Right atrium auricular region (tissue), 2 donors: ENCODE measurements at regions not wholly inside any gene's neighbourhood (a gene's known extent, or its start where the extent isn't known, plus 50 kb on each side); places are given as distances from the start of the nearest gene placed in this dataset.
"Not testable (repeated sequence)": the region's sequence is repeated elsewhere in the genome, so short reads cannot be mapped to it uniquely, and the experiment has no call there.

Experiments
- DNase-seq: peaks from one replicate; pipeline ENCODE4 v3.0.0-alpha.2; 2019; ENCODE audit warnings: low spot score
- H3K27ac ChIP-seq, 2 donors: fragments of 200-600 bp; sonication (generic); 1 replicate in 1 of 2; 2 replicates in 1 of 2; pipeline ENCODE4 v1.5.1; 2016 to 2019
- H3K27me3 ChIP-seq, 2 donors: fragments of 200-600 bp; sonication (generic); one replicate each; pipeline versions ENCODE4 v1.5.1 to v1.6.0; 2017 to 2019
- H3K36me3 ChIP-seq: fragments of 200-600 bp; sonication (generic); one replicate; pipeline ENCODE4 v1.5.1; 2016
- H3K4me1 ChIP-seq, 2 donors: fragments of 200-600 bp; sonication (generic); one replicate each; pipeline versions ENCODE4 v1.5.1 to v1.6.0; 2017 to 2019
- H3K4me3 ChIP-seq, 2 donors: fragments of 200-600 bp; sonication (generic); 1 replicate in 1 of 2; 2 replicates in 1 of 2; pipeline ENCODE4 v1.5.1; 2017 to 2019; ENCODE audit warnings: mild to moderate bottlenecking in 1 of 2, moderate library complexity in 1 of 2
- H3K9me3 ChIP-seq, 2 donors: fragments of 200-600 bp; sonication (generic); one replicate each; pipeline ENCODE4 v1.5.1; 2019
- CTCF ChIP-seq, 2 donors: fragments of 200-600 bp; sonication (generic); IDR thresholded peaks; one replicate each; pipeline ENCODE4 v1.5.1; 2019; ENCODE audit warnings: antibody characterized with exemption in 2 of 2

GRCh38 chr7:6934981-6935380 lies 108.9 kb upstream of the CCZ1B start:
- DNase-seq, result no peak
- Histone ChIP-seq H3K27ac (no peak overlapping the region), H3K36me3 (no peaks in the 10 kb centered on the region), H3K9me3 (no peaks in the 10 kb centered on the region), H3K4me1 (no peaks in the 10 kb centered on the region), H3K27me3 (no peaks in the 10 kb centered on the region), H3K4me3 (no peak overlapping the region)
- no peak for TF ChIP-seq CTCF (IDR thresholded peaks at IDR 0.05)

GRCh38 chr7:6936626-6937025 lies 110.6 kb upstream of the CCZ1B start:
- not testable (repeated sequence) for H3K27me3 ChIP-seq, DNase-seq, H3K4me3 ChIP-seq, H3K27ac ChIP-seq, H3K4me1 ChIP-seq, H3K9me3 ChIP-seq, H3K36me3 ChIP-seq

GRCh38 chr7:6937746-6938145 lies 111.7 kb upstream of the CCZ1B start:
- not testable (repeated sequence) for H3K36me3 ChIP-seq, DNase-seq, H3K27me3 ChIP-seq, H3K27ac ChIP-seq, H3K9me3 ChIP-seq, H3K4me1 ChIP-seq, H3K4me3 ChIP-seq

GRCh38 chr7:6938284-6938683 lies 112.2 kb upstream of the CCZ1B start:
- not testable (repeated sequence) for H3K27me3 ChIP-seq, DNase-seq, H3K4me3 ChIP-seq, H3K36me3 ChIP-seq, H3K27ac ChIP-seq, H3K9me3 ChIP-seq, H3K4me1 ChIP-seq
- TF ChIP-seq CTCF (IDR thresholded peaks at IDR 0.05), result peak in 1 of 2 donors; percentile 60

GRCh38 chr7:6939126-6939525 lies 113.1 kb upstream of the CCZ1B start:
- not testable (repeated sequence) for H3K9me3 ChIP-seq, H3K27ac ChIP-seq, H3K36me3 ChIP-seq, H3K27me3 ChIP-seq, H3K4me3 ChIP-seq, DNase-seq, H3K4me1 ChIP-seq

GRCh38 chr7:6939896-6940295 lies 113.8 kb upstream of the CCZ1B start:
- H3K9me3 ChIP-seq, H3K27ac ChIP-seq, H3K36me3 ChIP-seq, H3K4me1 ChIP-seq, H3K27me3 ChIP-seq, DNase-seq, H3K4me3 ChIP-seq: not testable (repeated sequence)

GRCh38 chr7:6946873-6947272 lies 120.8 kb upstream of the CCZ1B start:
- H3K4me1 ChIP-seq, H3K9me3 ChIP-seq, DNase-seq, H3K27ac ChIP-seq, H3K36me3 ChIP-seq, H3K4me3 ChIP-seq, H3K27me3 ChIP-seq: not testable (repeated sequence)

- H3K9me3 ChIP-seq, H3K27ac ChIP-seq, H3K36me3 ChIP-seq, H3K27me3 ChIP-seq, H3K4me3 ChIP-seq, H3K4me1 ChIP-seq, DNase-seq: not testable (repeated sequence)
Observed at GRCh38 chr7:6950231-6950630, 124.2 kb upstream of the CCZ1B start.

GRCh38 chr7:6951553-6951952 lies 125.5 kb upstream of the CCZ1B start:
- not testable (repeated sequence) for H3K27ac ChIP-seq, H3K27me3 ChIP-seq

More at GRCh38 chr7:6951553-6951952, 125.5 kb upstream of the CCZ1B start:
- H3K4me1 ChIP-seq, H3K36me3 ChIP-seq, H3K9me3 ChIP-seq, H3K4me3 ChIP-seq, DNase-seq: not testable (repeated sequence)
